Fibroblast of skin of abdomen (primary cell): ENCODE measurements at regions not wholly inside any gene's neighbourhood (a gene's known extent, or its start where the extent isn't known, plus 50 kb on each side); places are given as distances from the start of the nearest gene placed in this dataset.

Experiments
- DNase-seq: peaks from one replicate; pipeline ENCODE4 v3.0.0-alpha.2; 2013

DNA sequence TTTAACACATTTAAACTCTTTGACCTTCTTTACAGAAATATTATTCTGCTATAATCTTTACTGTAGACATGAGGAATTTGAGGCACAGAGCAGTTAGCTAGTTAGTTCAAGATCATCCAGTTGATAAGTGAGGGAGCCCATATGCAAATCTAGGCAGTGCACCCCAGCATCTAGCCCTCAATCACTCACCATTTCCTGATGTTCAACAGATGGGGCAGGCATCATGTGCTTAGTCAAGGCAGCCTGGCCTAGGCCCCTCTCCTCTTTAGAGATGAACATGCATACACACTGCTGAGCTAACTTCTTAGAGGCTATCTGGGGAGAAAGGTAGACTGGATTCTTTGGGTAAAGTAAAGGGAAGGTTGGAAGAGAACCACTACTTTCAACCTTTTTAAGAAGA is 206.8 kb upstream of the SLC24A2 start:
- DNase-seq, result no peak

DNA sequence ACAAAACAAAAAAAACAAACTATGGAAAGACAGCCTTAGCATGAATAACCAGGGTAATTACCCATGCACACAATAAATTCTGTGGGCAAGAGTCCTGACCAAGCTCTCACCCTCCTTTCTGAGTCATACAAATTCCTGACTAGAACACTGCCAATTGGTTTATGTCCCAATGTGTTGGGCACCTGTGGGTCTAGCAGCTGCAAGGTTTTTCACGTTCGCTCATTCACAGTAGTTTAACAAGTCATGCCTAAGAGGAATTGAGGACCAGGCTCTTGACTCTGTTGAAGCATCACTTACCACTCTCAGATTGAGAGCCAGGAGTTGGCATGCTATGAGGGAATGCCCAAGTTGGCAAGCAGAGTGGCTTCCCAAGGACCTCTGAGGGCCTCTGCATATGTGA is 205.5 kb upstream of the SLC24A2 start:
- peak; percentile 14 for DNase-seq

GRCh38 chr9:19992556-19992955 is 203.7 kb upstream of the SLC24A2 start:
- DNase-seq, result peak; percentile 81

GRCh38 chr9:19989213-19989612 is 200.4 kb upstream of the SLC24A2 start:
- no peak for DNase-seq

- DNase-seq, result no peak
Observed at GRCh38 chr9:19988281-19988680, 199.4 kb upstream of the SLC24A2 start.

- no peak for DNase-seq
Observed at GRCh38 chr9:19985081-19985480, 196.2 kb upstream of the SLC24A2 start.

GRCh38 chr9:19976226-19976625 is 187.4 kb upstream of the SLC24A2 start:
- DNase-seq, result no peak

DNA sequence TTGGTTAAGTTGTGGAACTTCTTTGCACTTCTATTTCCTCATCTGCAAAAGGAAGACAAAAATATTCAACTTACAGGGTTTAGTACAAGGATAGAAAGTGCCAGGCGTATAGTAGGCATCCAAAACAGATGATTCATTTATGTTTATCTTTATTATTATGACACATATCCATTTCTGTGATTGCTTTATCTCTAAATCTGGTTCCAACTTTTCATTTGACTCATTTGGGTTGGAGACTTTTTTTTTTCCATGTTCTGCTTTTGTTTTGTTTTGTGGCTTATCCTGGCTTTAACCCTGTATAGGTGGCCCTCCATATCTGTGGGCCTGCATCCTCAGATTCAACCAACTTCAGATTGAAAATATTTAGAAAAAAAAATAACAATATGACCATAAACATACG is 186.7 kb upstream of the SLC24A2 start:
- no peak for DNase-seq

- peak; percentile 44 for DNase-seq
Observed at GRCh38 chr9:19969721-19970120, 180.9 kb upstream of the SLC24A2 start.

- DNase-seq, result no peak
Observed at GRCh38 chr9:19967888-19968459, 179.1 kb upstream of the SLC24A2 start.

- DNase-seq, result no peak
Observed at GRCh38 chr9:19967216-19967887, 178.5 kb upstream of the SLC24A2 start.

GRCh38 chr9:19965336-19965735 is 176.5 kb upstream of the SLC24A2 start:
- DNase-seq, result peak; percentile 68

DNA sequence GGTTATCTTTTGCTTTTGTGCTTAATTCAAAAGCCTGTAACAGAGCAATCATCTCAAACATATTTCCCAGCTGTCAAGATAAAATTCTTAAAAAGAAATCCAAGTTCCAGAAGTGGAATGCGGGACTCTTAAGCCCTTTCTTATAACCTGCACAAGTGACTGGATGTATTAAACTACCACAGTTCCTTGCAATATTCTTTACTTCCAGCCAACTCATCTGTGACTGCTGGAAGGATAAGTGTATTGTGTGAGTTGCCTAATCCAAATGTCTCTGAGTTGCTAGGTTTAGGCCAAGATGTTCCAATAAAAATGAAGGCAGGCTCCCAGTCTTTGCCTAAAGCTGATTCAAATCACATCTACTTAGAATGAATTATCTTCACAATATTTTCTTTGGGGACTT is 159.2 kb upstream of the SLC24A2 start:
- DNase-seq, result no peak

- no peak for DNase-seq
Observed at GRCh38 chr9:19946441-19947109, 157.7 kb upstream of the SLC24A2 start.

DNA sequence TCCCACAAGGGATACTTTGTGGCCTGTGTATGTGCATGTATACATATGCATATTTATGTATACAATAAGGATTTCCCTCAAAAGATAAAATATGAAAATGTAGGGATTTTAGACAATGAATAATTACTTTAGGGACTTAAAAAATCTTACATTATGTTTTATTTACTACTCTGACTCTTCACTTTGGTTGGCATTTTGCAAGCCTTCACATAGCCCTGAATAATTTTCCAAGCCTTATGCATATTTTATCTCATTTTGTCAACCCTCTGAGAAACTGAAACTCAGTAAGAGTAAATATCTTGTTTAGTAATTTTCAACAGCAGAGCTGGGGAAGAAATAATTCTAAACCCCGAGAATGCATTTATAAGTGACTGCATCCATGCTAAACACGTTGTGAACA is 153.0 kb upstream of the SLC24A2 start:
- DNase-seq, result no peak

DNA sequence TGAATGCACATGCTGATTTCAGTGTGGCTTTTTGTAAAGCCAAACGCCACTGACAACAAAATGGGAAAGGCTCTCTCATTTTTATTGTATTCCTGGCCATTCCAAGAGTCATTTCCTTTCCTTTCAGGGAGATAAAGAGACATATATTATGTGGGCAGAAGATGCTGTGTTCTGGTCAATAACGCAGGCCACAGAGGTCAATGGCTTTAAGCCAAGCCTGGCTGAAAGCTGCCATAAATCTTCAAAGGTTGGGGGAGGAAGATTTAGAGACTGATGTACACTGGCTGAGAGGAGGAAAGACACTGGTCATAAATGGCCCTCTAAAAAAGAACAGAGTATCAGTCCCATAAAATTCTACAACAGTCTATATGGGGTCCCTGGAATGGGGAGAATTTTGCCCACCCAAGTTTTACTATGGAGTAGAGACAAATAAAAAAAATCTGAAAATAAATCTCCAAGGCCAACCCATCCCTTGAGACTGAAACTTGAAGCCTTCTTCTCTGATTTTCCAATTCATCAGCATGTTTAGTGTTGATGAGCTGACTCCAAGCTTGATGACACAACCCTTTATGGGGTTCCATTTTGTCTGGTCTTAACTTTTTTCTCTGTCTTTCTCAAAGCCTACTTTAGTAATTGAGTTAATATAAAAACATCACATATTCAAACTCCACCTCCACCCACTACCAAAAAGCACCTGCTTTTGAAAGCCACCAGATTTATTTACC is 152.1 kb upstream of the SLC24A2 start:
- DNase-seq, result no peak

DNA sequence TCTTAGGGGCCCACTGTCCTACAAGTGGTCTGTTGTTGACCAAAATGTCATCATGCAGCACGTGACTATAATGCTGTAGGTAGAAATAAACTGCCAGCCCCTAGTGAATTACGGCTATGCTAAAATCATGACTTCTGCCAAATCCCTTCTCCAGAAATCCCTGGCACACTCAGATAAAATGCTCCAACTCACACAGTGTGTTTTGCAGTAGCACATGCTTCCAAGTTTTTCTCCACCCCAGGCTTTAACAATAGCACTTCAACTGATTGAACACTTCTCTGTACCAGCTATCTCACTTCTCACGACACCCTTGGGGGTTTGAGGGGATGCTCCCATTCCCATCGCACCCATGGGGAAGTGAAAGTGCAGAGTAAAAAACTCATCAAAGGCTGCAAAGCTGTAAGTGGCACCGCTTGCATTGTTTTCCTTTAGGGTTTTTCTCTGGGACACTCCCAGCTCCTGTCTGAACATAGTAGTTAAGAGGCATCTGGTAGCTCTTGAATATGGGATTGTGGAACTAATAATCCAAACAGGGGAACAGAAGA is 151.0 kb upstream of the SLC24A2 start:
- DNase-seq, result no peak

DNA sequence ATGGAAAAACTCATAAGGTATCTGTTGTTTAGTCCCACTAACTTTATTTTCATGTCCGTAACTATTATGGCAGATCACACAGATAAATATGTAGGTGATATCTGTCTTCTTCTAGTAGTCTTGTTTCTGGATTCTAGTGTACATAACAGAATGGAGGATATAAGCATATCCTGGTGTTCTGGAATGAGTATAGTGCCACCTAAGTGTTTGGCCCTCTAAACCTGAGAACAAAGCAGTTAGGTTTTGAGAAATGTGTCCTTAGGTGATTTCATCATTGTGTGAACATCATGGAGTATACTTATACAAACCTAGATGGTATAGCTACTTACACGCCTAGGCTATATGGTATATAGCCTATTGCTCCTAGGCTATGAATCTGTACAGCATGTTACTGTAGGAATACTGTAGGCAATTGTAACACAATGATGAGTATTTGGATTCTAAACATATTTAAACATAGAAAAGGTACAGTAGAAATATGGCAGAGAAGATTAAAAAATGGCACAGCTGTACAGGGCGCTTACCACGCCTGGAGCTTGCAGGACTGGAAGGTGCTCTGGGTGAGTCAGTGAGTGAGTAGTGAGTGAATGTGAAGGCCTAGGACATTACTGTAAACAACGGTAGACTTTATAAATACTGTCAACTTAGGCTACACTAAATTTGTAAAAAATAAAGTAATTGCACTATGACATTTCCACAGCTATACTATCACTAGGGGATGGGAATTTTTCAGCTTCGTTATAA is 150.3 kb upstream of the SLC24A2 start:
- no peak for DNase-seq

DNA sequence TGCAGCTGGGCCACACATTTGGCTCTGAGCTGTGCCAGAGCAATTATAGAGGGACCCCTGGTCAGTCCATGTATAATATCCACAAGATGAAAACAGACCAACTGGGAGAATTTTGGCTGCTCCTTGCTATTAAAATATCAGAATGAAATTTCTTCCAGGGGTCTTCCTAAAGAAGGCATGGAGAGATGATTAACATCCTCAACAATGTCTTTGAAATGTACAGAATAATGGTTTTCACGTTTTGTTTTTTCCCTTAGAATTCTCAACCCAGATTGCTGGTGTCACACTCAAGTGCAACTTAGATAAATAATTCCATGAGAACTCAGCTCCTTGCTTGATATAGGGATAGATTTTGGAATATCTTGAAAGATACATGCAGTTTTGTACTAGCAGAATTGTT is 148.3 kb upstream of the SLC24A2 start:
- no peak for DNase-seq

GRCh38 chr9:19936598-19936997 is 147.8 kb upstream of the SLC24A2 start:
- DNase-seq, result no peak

- DNase-seq, result no peak
Observed at GRCh38 chr9:19935422-19935821, 146.6 kb upstream of the SLC24A2 start.

GRCh38 chr9:19934301-19934871 is 145.5 kb upstream of the SLC24A2 start:
- DNase-seq, result peak; percentile 33
